A549 (cell line): ENCODE measurements at regions not wholly inside any gene's neighbourhood (a gene's known extent, or its start where the extent isn't known, plus 50 kb on each side); places are given as distances from the start of the nearest gene placed in this dataset.

Source experiments
- CEBPB ChIP-seq, 2 experiments: fragments of >200 bp in 1 of 2; sonication (Bioruptor Twin) in 1 of 2; formaldehyde crosslinking in 1 of 2; IDR thresholded peaks; 2 replicates each; pipeline ENCODE4 v1.6.1; 2012 to 2016
- CHD2 ChIP-seq: fragments of 150-350 bp; IDR thresholded peaks from 2 replicates; pipeline ENCODE4 v1.6.1; 2014; ENCODE audit warnings: low read length; ENCODE audit not compliant: partially characterized antibody
- MAX ChIP-seq: IDR thresholded peaks from 2 replicates; pipeline ENCODE4 v1.6.1; 2012
- MAZ ChIP-seq: fragments of 150-350 bp; IDR thresholded peaks from 2 replicates; pipeline ENCODE4 v1.6.1; 2014; ENCODE audit warnings: antibody characterized with exemption, low read depth, low read length, borderline replicate concordance
- MYC ChIP-seq: IDR thresholded peaks from 2 replicates; pipeline ENCODE4 v1.6.1; 2012; ENCODE audit warnings: mild to moderate bottlenecking, inconsistent platforms, low read length, improper control_type of control experiment, borderline replicate concordance
- NR3C1 ChIP-seq: fragments of >200 bp; sonication (Bioruptor Twin); formaldehyde crosslinking; IDR thresholded peaks from 3 replicates; pipeline ENCODE4 v1.6.1; 2017
- POLR2A ChIP-seq: IDR thresholded peaks from 2 replicates; pipeline ENCODE4 v1.6.1; 2012; ENCODE audit warnings: mild to moderate bottlenecking, low read length
- POLR2AphosphoS2 ChIP-seq: conservative IDR thresholded peaks from 2 replicates; pipeline ENCODE4 v1.6.1; 2012; ENCODE audit warnings: low read length, improper control_type of control experiment, inconsistent platforms
- SMC3 ChIP-seq: fragments of >200 bp; sonication (Bioruptor Twin); formaldehyde crosslinking; IDR thresholded peaks from 3 replicates; pipeline ENCODE4 v1.6.1; 2018; ENCODE audit warnings: inconsistent platforms
- TF ChIP-seq, protein P1 (sequence below): fragments of >200 bp; sonication (Bioruptor Twin); formaldehyde crosslinking; IDR thresholded peaks from 3 replicates; pipeline ENCODE4 v1.5.1; 2016
- TF ChIP-seq, protein P2 (sequence below): fragments of 200-600 bp; sonication (generic); IDR thresholded peaks from 2 replicates; pipeline ENCODE4 v1.6.1; 2016; ENCODE audit warnings: antibody characterized with exemption, mild to moderate bottlenecking, moderate library complexity
- TF ChIP-seq, protein P3 (sequence below): fragments of 150-350 bp; IDR thresholded peaks from 2 replicates; pipeline ENCODE4 v1.6.1; 2014; ENCODE audit warnings: low read depth, mild to moderate bottlenecking, low read length

DNA sequence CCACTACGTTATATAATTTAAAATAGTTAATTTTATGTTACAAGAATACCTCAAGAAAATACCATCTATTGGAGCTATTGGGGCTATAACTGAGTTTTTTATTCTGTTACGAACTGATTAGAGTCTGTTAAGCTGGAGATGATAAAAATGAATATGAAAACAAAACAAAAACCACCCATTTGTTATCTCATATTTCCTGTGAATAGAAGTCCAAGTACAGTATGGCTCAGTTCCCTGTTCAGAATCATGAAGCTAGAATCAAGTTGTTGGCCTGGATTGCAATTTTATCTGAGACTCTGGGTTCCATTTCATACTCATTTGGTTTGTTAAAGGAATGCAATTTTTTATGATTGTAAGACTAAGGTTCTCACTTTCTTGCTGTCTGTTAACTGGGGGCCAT is 319.1 kb upstream of the PCDH18 start:
- TF ChIP-seq, protein P1, sequence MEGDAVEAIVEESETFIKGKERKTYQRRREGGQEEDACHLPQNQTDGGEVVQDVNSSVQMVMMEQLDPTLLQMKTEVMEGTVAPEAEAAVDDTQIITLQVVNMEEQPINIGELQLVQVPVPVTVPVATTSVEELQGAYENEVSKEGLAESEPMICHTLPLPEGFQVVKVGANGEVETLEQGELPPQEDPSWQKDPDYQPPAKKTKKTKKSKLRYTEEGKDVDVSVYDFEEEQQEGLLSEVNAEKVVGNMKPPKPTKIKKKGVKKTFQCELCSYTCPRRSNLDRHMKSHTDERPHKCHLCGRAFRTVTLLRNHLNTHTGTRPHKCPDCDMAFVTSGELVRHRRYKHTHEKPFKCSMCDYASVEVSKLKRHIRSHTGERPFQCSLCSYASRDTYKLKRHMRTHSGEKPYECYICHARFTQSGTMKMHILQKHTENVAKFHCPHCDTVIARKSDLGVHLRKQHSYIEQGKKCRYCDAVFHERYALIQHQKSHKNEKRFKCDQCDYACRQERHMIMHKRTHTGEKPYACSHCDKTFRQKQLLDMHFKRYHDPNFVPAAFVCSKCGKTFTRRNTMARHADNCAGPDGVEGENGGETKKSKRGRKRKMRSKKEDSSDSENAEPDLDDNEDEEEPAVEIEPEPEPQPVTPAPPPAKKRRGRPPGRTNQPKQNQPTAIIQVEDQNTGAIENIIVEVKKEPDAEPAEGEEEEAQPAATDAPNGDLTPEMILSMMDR = no peak
- TF ChIP-seq NR3C1 (no peak), SMC3 (no peak), CHD2 (no peak), MAZ (no peak), POLR2A (no peak), MAX (no peak), MYC (no peak), CEBPB (IDR thresholded peaks at IDR 0.05) (no peak), POLR2AphosphoS2 (no peak)
- TF ChIP-seq, protein P2, sequence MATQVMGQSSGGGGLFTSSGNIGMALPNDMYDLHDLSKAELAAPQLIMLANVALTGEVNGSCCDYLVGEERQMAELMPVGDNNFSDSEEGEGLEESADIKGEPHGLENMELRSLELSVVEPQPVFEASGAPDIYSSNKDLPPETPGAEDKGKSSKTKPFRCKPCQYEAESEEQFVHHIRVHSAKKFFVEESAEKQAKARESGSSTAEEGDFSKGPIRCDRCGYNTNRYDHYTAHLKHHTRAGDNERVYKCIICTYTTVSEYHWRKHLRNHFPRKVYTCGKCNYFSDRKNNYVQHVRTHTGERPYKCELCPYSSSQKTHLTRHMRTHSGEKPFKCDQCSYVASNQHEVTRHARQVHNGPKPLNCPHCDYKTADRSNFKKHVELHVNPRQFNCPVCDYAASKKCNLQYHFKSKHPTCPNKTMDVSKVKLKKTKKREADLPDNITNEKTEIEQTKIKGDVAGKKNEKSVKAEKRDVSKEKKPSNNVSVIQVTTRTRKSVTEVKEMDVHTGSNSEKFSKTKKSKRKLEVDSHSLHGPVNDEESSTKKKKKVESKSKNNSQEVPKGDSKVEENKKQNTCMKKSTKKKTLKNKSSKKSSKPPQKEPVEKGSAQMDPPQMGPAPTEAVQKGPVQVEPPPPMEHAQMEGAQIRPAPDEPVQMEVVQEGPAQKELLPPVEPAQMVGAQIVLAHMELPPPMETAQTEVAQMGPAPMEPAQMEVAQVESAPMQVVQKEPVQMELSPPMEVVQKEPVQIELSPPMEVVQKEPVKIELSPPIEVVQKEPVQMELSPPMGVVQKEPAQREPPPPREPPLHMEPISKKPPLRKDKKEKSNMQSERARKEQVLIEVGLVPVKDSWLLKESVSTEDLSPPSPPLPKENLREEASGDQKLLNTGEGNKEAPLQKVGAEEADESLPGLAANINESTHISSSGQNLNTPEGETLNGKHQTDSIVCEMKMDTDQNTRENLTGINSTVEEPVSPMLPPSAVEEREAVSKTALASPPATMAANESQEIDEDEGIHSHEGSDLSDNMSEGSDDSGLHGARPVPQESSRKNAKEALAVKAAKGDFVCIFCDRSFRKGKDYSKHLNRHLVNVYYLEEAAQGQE = no peak
- TF ChIP-seq, protein P3, sequence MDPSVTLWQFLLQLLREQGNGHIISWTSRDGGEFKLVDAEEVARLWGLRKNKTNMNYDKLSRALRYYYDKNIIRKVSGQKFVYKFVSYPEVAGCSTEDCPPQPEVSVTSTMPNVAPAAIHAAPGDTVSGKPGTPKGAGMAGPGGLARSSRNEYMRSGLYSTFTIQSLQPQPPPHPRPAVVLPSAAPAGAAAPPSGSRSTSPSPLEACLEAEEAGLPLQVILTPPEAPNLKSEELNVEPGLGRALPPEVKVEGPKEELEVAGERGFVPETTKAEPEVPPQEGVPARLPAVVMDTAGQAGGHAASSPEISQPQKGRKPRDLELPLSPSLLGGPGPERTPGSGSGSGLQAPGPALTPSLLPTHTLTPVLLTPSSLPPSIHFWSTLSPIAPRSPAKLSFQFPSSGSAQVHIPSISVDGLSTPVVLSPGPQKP = no peak
